HepG2 (cell line): ENCODE measurements at regions not wholly inside any gene's neighbourhood (a gene's known extent, or its start where the extent isn't known, plus 50 kb on each side); places are given as distances from the start of the nearest gene placed in this dataset.

Experiments used
- ATAC-seq: fragments of 200-7000 bp; cut with Tn5 transposase; 3 replicates; pipeline ENCODE4 v1.9.1; 2020; ENCODE audit warnings: mild to moderate bottlenecking, moderate library complexity
- BruUV-seq: library from RNA; stranded (reverse); fragments of 400-500 nt; replicated peaks from 2 replicates; lab custom pipeline; 2021; lab: Mats Ljungman, UMichigan
- CTCF ChIA-PET: fragments of 300-600 bp; formaldehyde crosslinking; extraction: SDS; loops from one replicate; lab custom pipeline; 2021; ENCODE audit warnings: low total read pairs, inconsistent platforms, low intra/inter-chr PET ratio; lab: Yijun Ruan, JAX
- POLR2A ChIA-PET: fragments of 350-600 bp; sonication (Branson Sonifier 250); formaldehyde crosslinking; loops from one replicate; lab custom pipeline; 2020; ENCODE audit warnings: antibody characterized with exemption, inconsistent platforms; lab: Yijun Ruan, JAX
- DNase-seq: peaks from one replicate; pipeline ENCODE4 v3.0.0-alpha.2; 2015; ENCODE audit warnings: low spot score
- FAIRE-seq: peaks from 3 replicates; lab custom pipeline; 2011; peaks lifted over from hg19 to GRCh38; lab: Jason Lieb, UNC
- H2AFZ ChIP-seq: one replicate; pipeline ENCODE4 v1.6.1; 2011; ENCODE audit warnings: low read length, inconsistent platforms
- H3K27ac ChIP-seq: fragments of 300-600 bp; 3 replicates; pipeline ENCODE4 v1.8.0; 2011; ENCODE audit warnings: mixed run types, mild to moderate bottlenecking, mixed read lengths, low read length, inconsistent platforms; ENCODE audit not compliant: insufficient read depth; ENCODE audit errors: extremely low read length
- H3K27me3 ChIP-seq, 2 experiments: fragments of 200-600 bp in 1 of 2; 2 replicates in 1 of 2; 3 replicates in 1 of 2; pipeline versions ENCODE4 v1.6.0 to v1.8.0; 2011; ENCODE audit warnings: low read length in 2 of 2, mild to moderate bottlenecking in 2 of 2, moderate library complexity in 2 of 2, inconsistent platforms in 1 of 2; ENCODE audit not compliant: insufficient read depth in 2 of 2, control insufficient read depth in 1 of 2
- H3K36me3 ChIP-seq, 2 experiments: fragments of 200-600 bp in 1 of 2; replicated peaks in 1 of 2; 2 replicates in 1 of 2; 3 replicates in 1 of 2; pipeline versions ENCODE4 v1.5.1 to v1.8.0; 2011; ENCODE audit warnings: low read length in 2 of 2, inconsistent platforms in 1 of 2; ENCODE audit not compliant: insufficient read depth in 2 of 2, control insufficient read depth in 1 of 2
- H3K4me1 ChIP-seq: 2 replicates; pipeline ENCODE4 v1.5.1; 2012; ENCODE audit warnings: low read length, inconsistent platforms; ENCODE audit not compliant: insufficient read depth
- H3K4me2 ChIP-seq: 2 replicates; pipeline ENCODE4 v1.6.0; 2011; ENCODE audit warnings: low read depth, low read length, inconsistent platforms
- H3K4me3 ChIP-seq, 3 experiments: fragments of 200-600 bp in 1 of 3; sonication (generic), shearing (Covaris generic) in 1 of 3; replicated peaks in 1 of 3; 2 replicates each; pipeline ENCODE4 v1.5.1; 2011 to 2016; ENCODE audit warnings: low read length in 3 of 3, inconsistent platforms in 2 of 3, low read depth in 2 of 3, mild to moderate bottlenecking in 2 of 3, control low read depth in 1 of 3, mixed read lengths in 1 of 3; ENCODE audit not compliant: insufficient read depth in 1 of 3
- H3K79me2 ChIP-seq: one replicate; pipeline ENCODE4 v1.6.1; 2011; ENCODE audit warnings: low read length, inconsistent platforms; ENCODE audit not compliant: insufficient read depth
- H3K9ac ChIP-seq: 2 replicates; pipeline ENCODE4 v1.6.0; 2011; ENCODE audit warnings: mild to moderate bottlenecking, low read depth, low read length, inconsistent platforms; ENCODE audit not compliant: insufficient read depth
- H3K9me3 ChIP-seq: 2 replicates; pipeline ENCODE4 v1.5.1; 2012; ENCODE audit warnings: mild to moderate bottlenecking, low read length
- H4K20me1 ChIP-seq: 2 replicates; pipeline ENCODE4 v1.6.0; 2011; ENCODE audit warnings: inconsistent platforms, mild to moderate bottlenecking, low read length, moderate library complexity; ENCODE audit not compliant: insufficient read depth
- ADNP ChIP-seq: sonication (generic); formaldehyde crosslinking; IDR thresholded peaks from 2 replicates; pipeline ENCODE4 v1.4.0; 2020; ENCODE audit warnings: missing genetic modification reagents
- CAMTA2 ChIP-seq: sonication (generic); formaldehyde crosslinking; IDR thresholded peaks from 2 replicates; pipeline ENCODE4 v1.4.0; 2020; ENCODE audit warnings: mild to moderate bottlenecking, missing genetic modification reagents, borderline replicate concordance
- GTF3A ChIP-seq: sonication (generic); formaldehyde crosslinking; conservative IDR thresholded peaks from 2 replicates; pipeline ENCODE4 v1.4.0; 2020; ENCODE audit warnings: mild to moderate bottlenecking, missing genetic modification reagents
- KAT2B ChIP-seq: fragments of 150-350 bp; IDR thresholded peaks from 2 replicates; pipeline ENCODE4 v1.6.1; 2014; ENCODE audit warnings: low read depth, low read length, borderline replicate concordance
- MTA3 ChIP-seq: sonication (generic); formaldehyde crosslinking; IDR thresholded peaks from 2 replicates; pipeline ENCODE4 v1.4.0; 2020; ENCODE audit warnings: missing genetic modification reagents
- PHB2 ChIP-seq: fragments of 450-650 bp; IDR thresholded peaks from 2 replicates; pipeline ENCODE4 v1.6.1; 2018; ENCODE audit not compliant: partially characterized antibody
- SIN3A ChIP-seq: IDR thresholded peaks from 2 replicates; pipeline ENCODE4 v1.6.1; 2011; ENCODE audit warnings: low read depth, mild to moderate bottlenecking, control low read depth, low read length, borderline replicate concordance
- ZKSCAN8 ChIP-seq: IDR thresholded peaks from 2 replicates; pipeline ENCODE4 v1.6.1; 2016; ENCODE audit warnings: borderline replicate concordance, missing genetic modification reagents, missing compliant biosample characterization
- ZNF558 ChIP-seq: sonication (generic); formaldehyde crosslinking; IDR thresholded peaks from 2 replicates; pipeline ENCODE4 v1.9.0; 2022; ENCODE audit warnings: mild to moderate bottlenecking, missing genetic modification reagents, borderline replicate concordance
- WGBS: methylation state at CpG from one replicate; pipeline ENCODE4 v1.1.6; 2017; ENCODE audit warnings: low lambda C conversion rate; 5-methylcytosine and 5-hydroxymethylcytosine counted together
- in situ Hi-C: cut with HindIII; loops from 2 replicates; pipeline ENCODE4 v1.10.0; 2017; ENCODE audit warnings: low pct_unique_long_range_greater_than_20kb; ENCODE audit not compliant: extremely low pct_ligation_motif_present
- intact Hi-C: fragments of 100-400 bp; cut with micrococcal nuclease; formaldehyde crosslinking; loops from one replicate; pipeline ENCODE4 v1.10.0; 2022; ENCODE audit not compliant: unreplicated experiment
- TF ChIP-seq, protein P1 (sequence below), 2 experiments: sonication (generic) in 1 of 2; formaldehyde crosslinking in 1 of 2; IDR thresholded peaks; 2 replicates each; pipeline versions ENCODE4 v1.6.1 to v1.9.0; 2014 to 2022; ENCODE audit warnings: antibody characterized with exemption in 1 of 2, borderline replicate concordance in 1 of 2, inconsistent platforms in 1 of 2, low read depth in 1 of 2, missing genetic modification reagents in 1 of 2

DNA sequence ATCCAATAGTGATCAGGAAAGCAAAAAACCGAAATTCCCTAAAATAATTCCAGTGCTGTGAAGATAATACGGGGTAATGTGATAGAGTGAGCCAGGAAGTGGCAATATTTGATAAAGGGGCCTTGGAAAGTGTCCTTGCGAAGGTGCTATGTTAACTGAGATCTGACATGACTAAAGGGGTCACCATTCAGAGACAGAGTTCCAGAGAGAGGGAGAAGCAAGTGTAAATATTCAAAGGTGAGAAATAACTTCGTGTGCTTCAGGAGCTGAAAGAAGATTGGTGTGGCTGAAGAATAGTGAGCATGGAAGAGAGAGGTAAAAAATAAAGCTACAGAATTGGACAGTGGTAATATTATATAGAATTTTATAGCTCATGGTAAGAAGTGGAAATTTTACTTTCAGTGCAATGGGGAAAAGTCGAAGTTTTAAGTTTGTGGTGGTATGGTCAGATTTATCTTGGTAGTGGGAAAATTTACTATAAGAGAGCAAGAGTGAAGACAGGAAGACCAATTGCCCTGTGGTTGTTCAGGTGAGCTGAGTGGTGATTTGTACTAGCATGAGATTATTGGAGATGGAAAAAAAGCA, 164.5 kb downstream of the JRKL start:
- Histone ChIP-seq H2AFZ (no peak overlapping the region), H3K27ac (no peak overlapping the region), H3K27me3 (no peaks in the 10 kb centered on the region), H3K9me3 (no peaks in the 10 kb centered on the region), H3K9ac (no peak overlapping the region), H3K4me1 (no peaks in the 10 kb centered on the region), H4K20me1 (no peaks in the 10 kb centered on the region), H3K4me2 (no peak overlapping the region), H3K79me2 (no peaks in the 10 kb centered on the region), H3K4me3 (no peak overlapping the region), H3K36me3 (no peaks in the 10 kb centered on the region)
- in situ Hi-C loops (no loop called here), intact Hi-C loops (no loop called here)
- CTCF ChIA-PET = no interaction called here
- ATAC-seq (no peak), FAIRE-seq (no peak), DNase-seq (no peak)
- WGBS = 9% methylated on average over 5 of the region's 5 CpGs
- TF ChIP-seq ZNF558 (CRISPR knock-in tag) = no peak
- no peak for TF ChIP-seq PHB2
- no peak for TF ChIP-seq GTF3A (CRISPR knock-in tag)
- TF ChIP-seq CAMTA2 (CRISPR knock-in tag) = no peak
- no peak for TF ChIP-seq MTA3 (CRISPR knock-in tag)
- no peak for TF ChIP-seq ADNP (CRISPR knock-in tag)
- TF ChIP-seq SIN3A = no peak
- TF ChIP-seq ZKSCAN8 (CRISPR knock-in tag) = no peak
- TF ChIP-seq, protein P1, sequence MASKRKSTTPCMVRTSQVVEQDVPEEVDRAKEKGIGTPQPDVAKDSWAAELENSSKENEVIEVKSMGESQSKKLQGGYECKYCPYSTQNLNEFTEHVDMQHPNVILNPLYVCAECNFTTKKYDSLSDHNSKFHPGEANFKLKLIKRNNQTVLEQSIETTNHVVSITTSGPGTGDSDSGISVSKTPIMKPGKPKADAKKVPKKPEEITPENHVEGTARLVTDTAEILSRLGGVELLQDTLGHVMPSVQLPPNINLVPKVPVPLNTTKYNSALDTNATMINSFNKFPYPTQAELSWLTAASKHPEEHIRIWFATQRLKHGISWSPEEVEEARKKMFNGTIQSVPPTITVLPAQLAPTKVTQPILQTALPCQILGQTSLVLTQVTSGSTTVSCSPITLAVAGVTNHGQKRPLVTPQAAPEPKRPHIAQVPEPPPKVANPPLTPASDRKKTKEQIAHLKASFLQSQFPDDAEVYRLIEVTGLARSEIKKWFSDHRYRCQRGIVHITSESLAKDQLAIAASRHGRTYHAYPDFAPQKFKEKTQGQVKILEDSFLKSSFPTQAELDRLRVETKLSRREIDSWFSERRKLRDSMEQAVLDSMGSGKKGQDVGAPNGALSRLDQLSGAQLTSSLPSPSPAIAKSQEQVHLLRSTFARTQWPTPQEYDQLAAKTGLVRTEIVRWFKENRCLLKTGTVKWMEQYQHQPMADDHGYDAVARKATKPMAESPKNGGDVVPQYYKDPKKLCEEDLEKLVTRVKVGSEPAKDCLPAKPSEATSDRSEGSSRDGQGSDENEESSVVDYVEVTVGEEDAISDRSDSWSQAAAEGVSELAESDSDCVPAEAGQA (IDR thresholded peaks at IDR 0.05; ENCODE audit: low read depth) = no peak
- TF ChIP-seq, protein P1 (CRISPR knock-in tag; IDR thresholded peaks at IDR 0.05; ENCODE audit: borderline replicate concordance) = no peak
- TF ChIP-seq KAT2B = no peak
- POLR2A ChIA-PET = no interaction called here
- BruUV-seq = no TSS peak
